ENCODE measurements at regions not wholly inside any gene's neighbourhood (a gene's known extent, or its start where the extent isn't known, plus 50 kb on each side); places are given as distances from the start of the nearest gene placed in this dataset.

DNA sequence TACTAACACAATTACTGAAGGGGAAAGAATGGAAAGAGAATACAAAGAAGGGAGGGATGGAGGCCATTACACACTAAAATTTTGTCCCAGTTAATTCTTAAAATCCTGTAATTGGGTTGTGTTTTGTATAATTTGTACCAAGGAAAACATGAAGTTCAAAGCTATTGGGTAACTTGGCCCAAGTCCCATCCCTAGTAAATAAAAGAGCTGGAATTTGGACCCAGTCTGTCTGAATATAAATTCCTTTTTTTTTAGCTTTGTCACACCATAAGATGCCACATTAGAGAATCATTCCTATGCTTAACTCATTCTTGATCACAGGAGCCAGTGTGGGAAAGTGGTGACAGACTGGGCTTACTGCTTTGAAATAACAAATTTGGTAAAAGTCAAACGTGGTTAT, 66.8 kb upstream of the CBLN4 start (continued):
- TF ChIP-seq EZH2phosphoT487 (IDR thresholded peaks at IDR 0.05; ENCODE audit: unreplicated experiment) (no peak), POLR2AphosphoS5 (IDR thresholded peaks at IDR 0.05; ENCODE audit: low read depth) (no peak), NANOG (IDR thresholded peaks at IDR 0.05; ENCODE audit: borderline replicate concordance) (no peak)

DNA sequence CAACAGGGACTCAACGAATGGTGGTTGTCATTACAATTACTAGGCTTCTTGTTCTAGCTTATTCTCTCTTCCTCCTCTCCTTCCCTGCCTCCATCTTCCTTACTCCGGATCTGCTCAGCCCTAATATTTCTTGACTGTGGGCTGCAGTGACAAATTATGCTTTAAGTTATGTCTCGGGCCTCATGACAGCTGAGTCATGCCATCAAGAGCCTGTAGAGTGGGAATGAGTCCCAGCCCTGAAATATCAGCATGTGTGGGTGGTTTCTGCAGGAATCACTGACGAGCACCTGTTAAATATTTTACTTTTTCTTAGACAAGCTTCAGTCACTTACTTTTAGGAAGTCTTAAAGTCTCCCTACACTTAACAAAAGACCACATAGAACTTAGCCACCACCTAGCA, 83.1 kb upstream of the CBLN4 start:
- H3K27ac Mint-ChIP-seq, result no peak overlapping the region
- H3K36me3 ChIP-seq (ENCODE audit: insufficient read depth), result peaks cover 15% of the 10 kb centered on the region
- no peaks in the 10 kb centered on the region for H3K27me3 ChIP-seq (ENCODE audit: insufficient read depth)
- no peak overlapping the region for H3K4me3 ChIP-seq
- no peaks in the 10 kb centered on the region for H3K4me1 ChIP-seq (ENCODE audit: insufficient read depth)
- H2AFZ ChIP-seq, result no peak overlapping the region
- TF ChIP-seq ZNF462 (CRISPR knock-in tag; IDR thresholded peaks at IDR 0.05) (no peak), CREB1 (CRISPR knock-in tag; IDR thresholded peaks at IDR 0.05; ENCODE audit: low read depth) (no peak)
- no peaks in the 10 kb centered on the region for H3K4me1 Mint-ChIP-seq
- no peaks in the 10 kb centered on the region for H3K9me2 ChIP-seq (ENCODE audit: insufficient read depth)
- H3F3A ChIP-seq (replicated peaks; ENCODE audit: low read depth), result no peaks in the 10 kb centered on the region
- peaks cover 6% of the 10 kb centered on the region for H3K27me3 Mint-ChIP-seq (ENCODE audit: insufficient read depth, low read depth, poor library complexity)
- no peak overlapping the region for H3K27ac ChIP-seq (ENCODE audit: low read depth)
- no peak for ATAC-seq
- DNase-seq (ENCODE audit: low spot score), result no peak
- H3K79me2 ChIP-seq (replicated peaks; ENCODE audit: insufficient read depth), result no peaks in the 10 kb centered on the region
- no peaks in the 10 kb centered on the region for H4K20me1 ChIP-seq (replicated peaks; ENCODE audit: insufficient read depth)
- H3K9me3 Mint-ChIP-seq, result peaks cover 94% of the 10 kb centered on the region
- H3K4me3 Mint-ChIP-seq, result no peak overlapping the region
- no peak overlapping the region for H3K4me2 ChIP-seq
- H3K36me3 Mint-ChIP-seq (ENCODE audit: low read depth), result peaks cover 30% of the 10 kb centered on the region

Measured in GM23338 (cell line).